ENCODE measurements at regions not wholly inside any gene's neighbourhood (a gene's known extent, or its start where the extent isn't known, plus 50 kb on each side); places are given as distances from the start of the nearest gene placed in this dataset.
"Not testable (repeated sequence)": the region's sequence is repeated elsewhere in the genome, so short reads cannot be mapped to it uniquely, and the experiment has no call there.

DNA sequence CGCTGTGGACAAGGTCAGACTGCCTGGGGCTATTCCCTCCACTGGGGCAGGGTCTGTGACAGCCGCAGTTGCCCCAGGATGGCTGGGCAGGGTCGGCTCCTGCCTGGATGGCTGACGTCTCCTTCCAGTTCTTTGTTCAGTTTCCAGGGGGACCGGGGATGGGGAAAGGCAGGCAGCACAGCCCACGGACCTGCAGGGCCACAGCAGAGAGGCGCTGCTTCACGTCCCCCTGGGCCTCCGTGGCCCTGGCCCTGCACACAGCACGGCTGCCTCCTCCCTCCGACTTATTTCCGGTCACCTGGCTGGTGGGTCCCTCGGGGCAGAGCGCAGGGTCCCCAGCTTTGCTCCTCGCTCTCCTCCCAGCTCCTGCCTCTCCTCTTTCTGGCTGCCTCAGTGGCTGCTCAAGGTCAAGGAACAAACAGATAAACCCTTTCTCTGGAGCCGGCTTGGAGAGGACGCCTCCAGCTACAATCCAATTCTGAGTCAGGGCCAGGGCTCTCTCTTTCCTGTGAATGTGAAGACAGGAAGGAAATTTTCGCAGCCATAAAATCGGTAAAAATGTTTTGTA lies 169.7 kb downstream of the C9orf50 start:
- DNase-seq (ENCODE audit: extremely low spot score), result no peak
- Histone ChIP-seq H3K4me1 (ENCODE audit: insufficient read depth) (no peaks in the 10 kb centered on the region), H3K4me3 (ENCODE audit: low read depth, low read length) (no peak overlapping the region), H3K27ac (ENCODE audit: low read depth) (peak overlapping the region; percentile 47), H3K36me3 (ENCODE audit: insufficient read depth) (no peaks in the 10 kb centered on the region)
- 34% methylated on average over 19 of the region's 19 CpGs for WGBS

DNA sequence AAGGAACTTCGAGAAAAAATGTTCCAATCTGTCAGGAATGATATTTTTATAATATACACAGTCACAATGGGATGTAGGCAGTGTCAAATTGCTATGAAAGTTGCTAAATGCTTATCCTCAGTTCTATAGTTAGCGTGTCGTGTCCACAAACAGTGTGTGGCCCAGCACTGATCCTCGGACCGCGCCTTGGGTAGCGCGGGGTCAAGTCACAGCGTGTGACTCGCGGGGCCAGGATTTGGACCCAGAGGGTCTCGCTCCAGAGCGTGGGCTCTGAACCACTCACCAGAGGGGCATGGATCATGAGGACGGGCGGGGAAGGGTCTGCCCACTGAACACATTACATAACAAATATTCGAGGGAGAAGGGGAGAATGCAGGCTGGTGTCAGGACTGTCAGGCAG lies 171.8 kb downstream of the C9orf50 start:
- Histone ChIP-seq H3K4me1 (ENCODE audit: insufficient read depth) (no peaks in the 10 kb centered on the region), H3K27ac (ENCODE audit: low read depth) (no peak overlapping the region), H3K4me3 (ENCODE audit: low read depth, low read length) (no peak overlapping the region), H3K36me3 (ENCODE audit: insufficient read depth) (no peaks in the 10 kb centered on the region)
- 90% methylated on average over 16 of the region's 16 CpGs for WGBS
- no peak for DNase-seq (ENCODE audit: extremely low spot score)

DNA sequence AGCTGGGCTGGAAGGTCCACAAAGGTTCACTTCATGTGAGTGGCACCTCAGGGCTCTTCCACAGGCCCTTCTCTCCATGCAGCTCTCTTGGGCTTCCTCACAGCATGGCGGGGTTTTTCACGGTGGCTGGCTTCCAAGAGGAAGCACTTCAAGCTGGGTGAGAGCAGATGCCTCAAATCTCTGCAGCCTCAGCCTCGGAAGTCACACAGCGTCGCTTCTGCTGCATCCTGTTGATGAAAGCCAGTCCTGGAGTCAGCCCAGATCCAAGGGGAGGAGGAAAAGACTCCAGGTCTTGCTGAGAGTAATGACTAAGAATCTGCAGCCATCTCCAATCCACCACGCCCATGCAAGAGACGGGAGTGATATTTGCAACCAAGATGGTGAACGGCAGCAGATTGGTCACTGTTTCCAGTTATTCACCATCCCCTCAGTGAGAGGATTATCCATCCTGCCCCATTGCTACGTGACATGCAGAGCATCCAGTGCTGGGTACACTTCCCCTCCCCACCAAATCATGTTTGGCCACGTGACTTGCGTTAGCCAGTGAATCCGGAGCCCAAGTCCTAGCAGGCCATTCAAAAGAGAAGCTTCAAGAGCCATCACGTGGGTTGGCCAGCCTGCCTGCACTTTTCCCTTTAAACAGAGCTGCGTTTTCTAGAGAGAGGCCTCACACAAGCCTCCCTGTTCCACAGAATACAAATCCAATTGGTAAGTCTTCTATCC lies 173.9 kb downstream of the C9orf50 start:
- no peak overlapping the region for H3K27ac ChIP-seq (ENCODE audit: low read depth)
- 74% methylated on average over 14 of the region's 14 CpGs for WGBS
- H3K4me1 ChIP-seq (ENCODE audit: insufficient read depth), result no peaks in the 10 kb centered on the region
- no peak for DNase-seq (ENCODE audit: extremely low spot score)
- no peaks in the 10 kb centered on the region for H3K36me3 ChIP-seq (ENCODE audit: insufficient read depth)
- no peak overlapping the region for H3K4me3 ChIP-seq (ENCODE audit: low read depth, low read length)

DNA sequence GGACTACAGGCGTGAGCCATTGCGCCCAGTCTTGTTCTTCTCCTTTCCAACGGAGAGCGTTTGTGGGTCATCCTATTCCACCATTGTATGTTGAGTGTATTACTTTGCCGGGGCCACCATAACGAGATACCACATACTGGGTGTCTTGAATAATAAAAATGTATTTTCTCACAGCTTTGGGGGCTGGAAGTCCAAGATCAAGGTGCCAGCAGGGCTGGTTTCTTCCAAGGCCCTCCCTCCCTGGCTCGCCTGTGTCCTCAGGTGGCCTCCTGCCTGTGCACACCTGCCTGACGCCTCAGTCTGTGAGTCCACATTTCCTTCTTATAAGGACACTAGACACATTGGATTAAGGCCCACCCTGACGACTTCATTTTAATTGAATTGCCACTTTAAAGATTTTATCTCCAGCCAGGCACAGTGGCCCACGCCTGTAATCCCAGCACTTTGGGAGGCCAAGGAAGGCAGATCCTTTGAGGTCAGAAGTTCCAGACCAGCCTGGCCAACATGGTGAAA lies 175.1 kb downstream of the C9orf50 start:
- H3K4me3 ChIP-seq (ENCODE audit: low read depth, low read length), result no peak overlapping the region
- no peak overlapping the region for H3K27ac ChIP-seq (ENCODE audit: low read depth)
- no peaks in the 10 kb centered on the region for H3K36me3 ChIP-seq (ENCODE audit: insufficient read depth)
- WGBS, result 91% methylated on average over 10 of the region's 10 CpGs
- H3K4me1 ChIP-seq (ENCODE audit: insufficient read depth), result no peaks in the 10 kb centered on the region
- DNase-seq (ENCODE audit: extremely low spot score), result no peak

DNA sequence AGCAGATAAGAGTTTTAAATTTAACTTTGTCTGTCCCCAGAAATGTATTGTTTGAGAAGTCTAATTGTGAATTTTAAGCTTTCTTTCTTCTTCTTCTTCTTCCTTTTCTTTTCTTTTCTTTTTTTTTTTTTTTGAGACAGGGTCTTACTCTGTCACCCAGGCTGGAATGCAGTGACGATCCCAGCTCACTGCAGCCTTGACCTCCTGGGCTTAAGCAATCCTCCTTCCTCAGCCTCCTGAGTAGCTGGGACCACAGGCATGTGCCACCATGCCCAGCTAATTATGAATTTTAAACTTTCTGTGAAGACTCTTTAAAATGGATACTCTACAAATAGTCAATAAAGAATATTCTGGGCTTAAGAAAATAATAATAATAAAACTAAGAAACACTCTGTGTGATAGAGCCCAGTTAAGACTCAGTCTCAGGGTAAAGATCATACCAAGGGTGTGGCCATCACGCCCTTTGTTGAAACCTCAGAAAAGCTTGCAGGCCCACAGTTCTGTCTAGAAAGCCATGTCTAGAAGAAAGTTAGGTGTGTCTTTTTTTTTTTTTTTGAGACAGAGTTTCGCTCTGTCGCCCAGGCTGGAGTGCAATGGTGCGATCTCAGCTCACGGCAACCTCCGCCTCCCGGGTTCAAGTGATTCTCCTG lies 177.3 kb downstream of the C9orf50 start:
- H3K4me3 ChIP-seq (ENCODE audit: low read depth, low read length); H3K36me3 ChIP-seq (ENCODE audit: insufficient read depth); H3K4me1 ChIP-seq (ENCODE audit: insufficient read depth); H3K27ac ChIP-seq (ENCODE audit: low read depth); DNase-seq (ENCODE audit: extremely low spot score): not testable (repeated sequence)
- WGBS, result 94% methylated on average over 8 of the region's 8 CpGs

DNA sequence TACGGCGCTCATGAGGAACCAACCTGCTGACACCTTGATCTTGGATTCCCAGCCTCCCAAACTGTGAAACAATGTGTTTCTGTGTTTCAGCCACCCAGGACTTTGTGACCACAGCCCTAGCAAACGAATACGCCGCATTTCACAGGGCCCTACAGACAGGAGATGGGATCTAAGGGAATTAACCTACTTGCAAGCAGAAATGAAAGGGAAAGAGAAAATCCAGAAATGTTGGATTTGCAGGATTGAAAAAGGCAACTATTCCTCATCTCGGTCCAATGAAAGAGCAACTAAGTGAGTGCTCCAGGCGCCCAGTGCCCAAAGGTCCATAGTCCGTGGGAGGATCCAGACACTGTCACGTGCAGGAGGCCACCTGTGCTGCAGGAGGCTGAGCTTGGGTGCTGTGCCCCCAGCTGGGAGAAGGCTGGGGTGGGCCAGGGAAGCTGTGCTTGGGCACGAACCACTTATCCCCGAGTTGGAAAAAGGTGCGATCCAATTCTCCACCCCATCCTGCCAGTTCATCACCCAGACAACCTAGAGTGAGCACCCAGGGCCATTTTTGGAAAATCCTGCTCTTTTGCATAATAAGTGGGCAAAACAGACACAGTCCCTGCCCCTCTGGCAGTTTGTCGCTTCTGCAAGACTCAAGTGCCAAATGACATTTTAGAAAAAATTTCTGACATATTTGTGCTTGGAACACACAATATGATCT lies 177.9 kb downstream of the C9orf50 start:
- DNase-seq (ENCODE audit: extremely low spot score), result no peak
- WGBS, result 74% methylated on average over 13 of the region's 13 CpGs
- no peak overlapping the region for H3K27ac ChIP-seq (ENCODE audit: low read depth)

DNA sequence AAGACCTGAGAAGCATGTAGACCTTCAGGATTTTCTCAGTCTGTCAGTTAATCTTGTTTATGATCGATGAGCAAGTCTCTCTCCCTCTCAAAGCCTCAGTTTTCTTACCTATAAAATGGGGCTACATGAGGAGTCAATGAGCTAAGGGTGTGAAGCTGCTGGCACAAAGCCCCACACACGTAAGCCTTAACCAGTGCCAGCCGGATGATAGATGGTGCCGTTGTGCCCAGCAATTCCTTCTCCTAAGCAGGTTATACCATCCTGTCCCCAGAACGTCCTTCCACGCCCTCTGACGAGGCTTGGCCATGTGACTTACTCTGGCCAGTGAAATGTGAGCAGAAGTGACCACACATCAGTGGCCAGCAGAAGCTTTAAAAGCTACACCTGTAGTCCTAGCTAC lies 179.0 kb downstream of the C9orf50 start:
- DNase-seq (ENCODE audit: extremely low spot score), result no peak
- Histone ChIP-seq H3K4me3 (ENCODE audit: low read depth, low read length) (no peak overlapping the region), H3K36me3 (ENCODE audit: insufficient read depth) (no peaks in the 10 kb centered on the region), H3K27ac (ENCODE audit: low read depth) (no peak overlapping the region), H3K4me1 (ENCODE audit: insufficient read depth) (peaks cover 3% of the 10 kb centered on the region)
- 72% methylated on average over 7 of the region's 7 CpGs for WGBS

More for the DNA sequence above, 177.9 kb downstream of the C9orf50 start:
- H3K4me3 ChIP-seq (ENCODE audit: low read depth, low read length), result no peak overlapping the region
- H3K36me3 ChIP-seq (ENCODE audit: insufficient read depth), result no peaks in the 10 kb centered on the region
- no peaks in the 10 kb centered on the region for H3K4me1 ChIP-seq (ENCODE audit: insufficient read depth)

DNA sequence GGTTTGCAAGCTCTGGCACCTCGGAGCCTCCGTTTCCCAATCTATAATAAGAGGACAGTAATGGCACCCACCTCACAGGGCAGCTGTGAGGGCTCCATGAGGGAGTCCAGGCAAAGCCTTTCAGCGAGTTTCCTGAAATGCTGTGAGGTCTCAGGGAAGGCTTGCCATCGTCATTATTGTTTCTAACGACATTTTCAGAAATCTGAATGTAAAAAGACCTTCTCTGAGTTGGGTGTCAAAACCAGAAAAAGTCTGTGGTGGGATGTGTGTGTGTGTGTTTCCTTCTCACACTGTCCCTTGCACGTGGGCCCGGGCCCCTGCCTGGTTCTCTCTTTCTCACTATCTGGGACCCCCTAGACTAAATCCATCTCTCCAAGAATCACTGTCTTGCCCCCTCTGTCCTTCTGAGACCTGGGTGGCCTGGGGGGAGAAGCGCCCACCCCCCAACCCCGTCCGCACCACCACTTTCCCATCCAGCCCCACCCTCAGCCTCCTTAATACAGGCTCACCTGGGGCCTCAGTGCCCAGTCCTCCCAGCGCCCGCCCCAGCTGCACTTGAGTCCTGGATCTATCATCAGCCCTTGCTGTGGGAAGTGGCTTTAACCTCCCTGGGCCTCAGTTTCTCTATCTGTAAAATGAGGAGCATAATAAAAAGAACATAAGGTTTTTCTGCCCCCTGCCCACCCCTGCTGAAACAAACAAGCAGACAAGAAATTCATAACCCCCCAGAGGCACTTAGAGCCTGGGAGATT lies 180.3 kb downstream of the C9orf50 start:
- 79% methylated on average over 12 of the region's 12 CpGs for WGBS
- Histone ChIP-seq H3K36me3 (ENCODE audit: insufficient read depth) (no peaks in the 10 kb centered on the region), H3K4me1 (ENCODE audit: insufficient read depth) (peaks cover 3% of the 10 kb centered on the region), H3K4me3 (ENCODE audit: low read depth, low read length) (no peak overlapping the region), H3K27ac (ENCODE audit: low read depth) (no peak overlapping the region)
- DNase-seq (ENCODE audit: extremely low spot score), result no peak

DNA sequence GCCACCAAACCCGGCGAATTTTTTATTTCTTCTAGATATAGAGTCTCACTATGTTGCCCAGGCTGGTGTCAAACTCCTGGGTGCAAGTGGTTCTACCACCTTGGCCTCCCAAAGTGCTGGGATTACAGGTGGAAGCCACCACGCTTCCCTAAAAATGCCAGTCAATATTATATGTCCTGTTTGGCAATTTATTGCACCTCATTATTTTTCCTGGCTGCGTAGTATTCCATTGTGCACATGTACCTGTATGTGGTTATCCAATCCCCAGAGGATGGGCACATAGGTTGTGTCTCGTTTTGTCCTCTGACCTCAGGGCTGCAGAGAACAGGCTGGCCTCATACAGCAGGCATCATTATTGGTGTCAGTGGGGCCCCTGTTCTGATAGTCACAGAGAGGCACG lies 181.7 kb downstream of the C9orf50 start:
- no peak overlapping the region for H3K27ac ChIP-seq (ENCODE audit: low read depth)
- DNase-seq (ENCODE audit: extremely low spot score), result no peak
- no peaks in the 10 kb centered on the region for H3K36me3 ChIP-seq (ENCODE audit: insufficient read depth)
- WGBS, result 77% methylated on average over 6 of the region's 6 CpGs
- H3K4me1 ChIP-seq (ENCODE audit: insufficient read depth), result peaks cover 3% of the 10 kb centered on the region
- no peak overlapping the region for H3K4me3 ChIP-seq (ENCODE audit: low read depth, low read length)

DNA sequence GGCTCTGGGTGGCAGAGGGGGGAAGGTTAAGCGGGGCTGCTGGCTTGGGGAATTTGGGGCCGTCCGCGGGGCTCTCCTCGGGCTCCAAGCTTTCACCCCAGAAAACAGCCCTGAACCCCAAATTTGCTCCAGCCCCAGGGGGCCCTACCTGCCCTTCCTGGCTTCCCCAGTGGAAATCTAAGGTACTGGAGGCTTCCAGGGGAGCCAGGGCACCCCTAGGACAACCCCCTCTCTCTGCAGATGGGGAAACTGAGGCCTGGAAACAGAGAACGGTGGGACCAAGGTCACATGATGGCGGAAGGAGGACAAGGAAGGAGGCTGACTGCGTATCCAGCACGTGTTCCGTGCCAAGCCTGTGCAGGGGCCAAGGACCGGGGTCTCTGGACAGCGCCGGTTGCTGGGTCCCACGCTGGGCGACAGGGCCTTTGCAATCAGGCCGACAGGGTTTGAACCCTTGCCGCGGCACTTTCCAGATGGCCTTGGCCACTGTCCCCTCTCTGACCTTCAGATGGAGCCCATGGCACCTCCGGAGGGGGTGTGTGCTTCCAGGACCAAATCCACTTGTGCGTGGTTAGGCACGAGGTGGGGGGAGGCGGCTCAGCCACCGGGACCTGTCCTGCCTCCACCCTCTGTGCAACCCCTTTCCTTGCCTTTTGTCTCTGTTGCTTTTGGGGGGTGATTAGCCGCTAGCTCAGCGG lies 183.1 kb downstream of the C9orf50 start:
- no peak overlapping the region for H3K27ac ChIP-seq (ENCODE audit: low read depth)
- H3K36me3 ChIP-seq (ENCODE audit: insufficient read depth), result no peaks in the 10 kb centered on the region
- H3K4me1 ChIP-seq (ENCODE audit: insufficient read depth), result peaks cover 3% of the 10 kb centered on the region
- H3K4me3 ChIP-seq (ENCODE audit: low read depth, low read length), result peak overlapping the region; percentile 43
- 24% methylated on average over 25 of the region's 25 CpGs for WGBS
- DNase-seq (ENCODE audit: extremely low spot score), result no peak

DNA sequence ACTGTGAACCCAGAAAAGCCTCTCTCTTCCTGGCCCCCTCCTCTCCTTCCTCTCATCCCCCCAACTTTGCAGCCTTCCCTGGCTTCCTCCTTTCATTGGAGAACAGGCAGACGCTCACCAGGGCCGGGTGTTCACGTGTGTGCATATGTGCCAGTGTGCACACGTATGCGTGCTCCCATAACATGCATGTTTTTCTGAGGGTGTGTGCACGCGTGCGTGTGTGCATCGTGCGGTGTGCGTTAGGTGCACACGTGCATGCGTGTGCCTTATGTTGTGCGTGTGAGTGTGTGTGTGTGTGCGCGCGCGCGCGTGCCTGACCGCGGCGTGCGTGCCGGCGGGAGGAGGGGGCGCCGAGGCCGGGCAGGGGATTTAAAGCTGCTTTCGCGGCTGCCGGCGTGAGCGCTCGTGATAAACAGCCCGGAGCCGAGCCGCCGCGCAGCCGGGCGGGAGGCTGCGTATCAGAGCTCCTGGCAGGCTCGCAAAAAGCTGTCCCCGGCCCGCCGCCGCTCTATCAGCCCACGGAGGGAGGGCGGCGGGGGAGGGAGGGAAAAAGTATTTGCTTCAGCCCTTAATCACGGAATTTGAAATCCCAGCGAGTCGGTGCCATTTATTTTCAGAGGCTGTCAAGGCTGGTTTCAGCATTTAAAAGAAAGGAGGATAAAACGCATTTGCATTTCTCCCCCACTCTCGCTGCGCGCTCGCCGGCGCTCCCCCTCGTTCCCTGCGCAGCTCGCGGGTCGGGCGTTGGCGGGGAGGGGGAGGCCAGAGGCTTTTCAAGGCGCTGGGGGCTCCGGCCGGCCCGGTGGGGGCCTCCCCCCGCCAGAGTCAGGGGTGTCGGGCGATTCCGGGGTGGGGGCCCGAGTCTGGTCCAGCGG lies 183.9 kb downstream of the C9orf50 start:
- no peak for DNase-seq (ENCODE audit: extremely low spot score)
- no peak overlapping the region for H3K27ac ChIP-seq (ENCODE audit: low read depth)
- H3K4me3 ChIP-seq (ENCODE audit: low read depth, low read length), result peak overlapping the region; percentile 43
- H3K4me1 ChIP-seq (ENCODE audit: insufficient read depth), result peaks cover 3% of the 10 kb centered on the region
- WGBS, result under 1% methylated on average over 78 of the region's 78 CpGs
- H3K36me3 ChIP-seq (ENCODE audit: insufficient read depth), result no peaks in the 10 kb centered on the region

All from urinary bladder (tissue), 3 donors.